Right lobe of liver (tissue), 4 donors: ENCODE measurements at regions not wholly inside any gene's neighbourhood (a gene's known extent, or its start where the extent isn't known, plus 50 kb on each side); places are given as distances from the start of the nearest gene placed in this dataset.

ENCODE experiments used
- CTCF ChIP-seq, 4 donors: fragments of 200-600 bp in 3 of 4; fragments of 450-650 bp in 1 of 4; IDR thresholded peaks; one replicate each; pipeline versions ENCODE4 v1.5.1 to v1.8.0; 2016 to 2022; ENCODE audit warnings: antibody characterized with exemption in 4 of 4, mild to moderate bottlenecking in 2 of 4
- POLR2A ChIP-seq: fragments of 450-650 bp; IDR thresholded peaks from one replicate; pipeline ENCODE4 v1.6.1; 2017; ENCODE audit warnings: antibody characterized with exemption, mild to moderate bottlenecking
- donor health status: DM: no; HTN: no; CAD: no.
- donor health status: DM: no; HTN: no; CAD: no.
- donor health status: DM: no; HTN: yes; CAD: no.

- TF ChIP-seq CTCF (IDR thresholded peaks at IDR 0.05) (no peak), POLR2A (no peak)
These were observed 95.8 kb upstream of the LY86 start for GRCh38 chr6:6492675-6493074.
